GM23338 (cell line): ENCODE measurements at regions not wholly inside any gene's neighbourhood (a gene's known extent, or its start where the extent isn't known, plus 50 kb on each side); places are given as distances from the start of the nearest gene placed in this dataset.

Experiments
- ATAC-seq: fragments of 200-7000 bp; cut with Tn5 transposase; 3 replicates; pipeline ENCODE4 v1.9.1; 2020
- DNase-seq: peaks from one replicate; pipeline ENCODE4 v3.0.0-alpha.2; 2015; ENCODE audit warnings: low spot score
- H2AFZ ChIP-seq: fragments of 200-600 bp; sonication (generic); 2 replicates; pipeline ENCODE4 v1.8.0; 2016; ENCODE audit warnings: antibody characterized with exemption, mild to moderate bottlenecking, moderate library complexity
- H3F3A ChIP-seq: fragments of 200-600 bp; sonication (generic); replicated peaks from 2 replicates; pipeline ENCODE4 v1.8.0; 2017; ENCODE audit warnings: antibody characterized with exemption, mixed run types, low read depth
- H3K27ac ChIP-seq: fragments of 200-600 bp; sonication (generic); 2 replicates; pipeline ENCODE4 v1.6.1; 2016; ENCODE audit warnings: low read depth
- H3K27me3 ChIP-seq: fragments of 200-600 bp; sonication (generic); 2 replicates; pipeline ENCODE4 v1.8.0; 2016; ENCODE audit warnings: mild to moderate bottlenecking, mixed run types, moderate library complexity; ENCODE audit not compliant: insufficient read depth
- H3K36me3 ChIP-seq: fragments of 200-600 bp; sonication (generic); 2 replicates; pipeline ENCODE4 v1.8.0; 2016; ENCODE audit warnings: mild to moderate bottlenecking; ENCODE audit not compliant: insufficient read depth
- H3K4me1 ChIP-seq: fragments of 200-600 bp; sonication (generic); 2 replicates; pipeline ENCODE4 v1.8.0; 2016; ENCODE audit warnings: mild to moderate bottlenecking, moderate library complexity; ENCODE audit not compliant: insufficient read depth
- H3K4me2 ChIP-seq: fragments of 200-600 bp; sonication (generic); 2 replicates; pipeline ENCODE4 v1.7.1; 2017; ENCODE audit warnings: mixed run types
- H3K4me3 ChIP-seq: fragments of 200-600 bp; sonication (generic); 2 replicates; pipeline ENCODE4 v1.6.1; 2016; ENCODE audit warnings: mixed run types
- H3K79me2 ChIP-seq: fragments of 200-600 bp; sonication (generic); replicated peaks from 2 replicates; pipeline ENCODE4 v1.8.0; 2017; ENCODE audit warnings: mild to moderate bottlenecking; ENCODE audit not compliant: insufficient read depth
- H3K9me2 ChIP-seq: fragments of 200-600 bp; sonication (generic); 2 replicates; pipeline ENCODE4 v1.8.0; 2017; ENCODE audit not compliant: insufficient read depth
- H4K20me1 ChIP-seq: fragments of 200-600 bp; sonication (generic); replicated peaks from 2 replicates; pipeline ENCODE4 v1.8.0; 2017; ENCODE audit warnings: mild to moderate bottlenecking; ENCODE audit not compliant: insufficient read depth
- H3K27ac Mint-ChIP-seq: 2 replicates; pipeline ENCODE4 v1.8.0; 2020; ENCODE audit warnings: inconsistent platforms, mild to moderate bottlenecking, moderate library complexity, mixed read lengths
- H3K27me3 Mint-ChIP-seq: 3 replicates; pipeline ENCODE4 v1.8.0; 2022; ENCODE audit warnings: low read depth, mild to moderate bottlenecking, moderate library complexity, mixed read lengths, inconsistent platforms; ENCODE audit not compliant: insufficient read depth, poor library complexity
- H3K36me3 Mint-ChIP-seq: 3 replicates; pipeline ENCODE4 v1.8.0; 2021; ENCODE audit warnings: low read depth, mild to moderate bottlenecking, inconsistent platforms, moderate library complexity, mixed read lengths
- H3K4me1 Mint-ChIP-seq: 3 replicates; pipeline ENCODE4 v1.8.0; 2020; ENCODE audit warnings: mild to moderate bottlenecking, inconsistent platforms, mixed read lengths
- H3K4me3 Mint-ChIP-seq: 3 replicates; pipeline ENCODE4 v1.8.0; 2021; ENCODE audit warnings: moderate library complexity, mild to moderate bottlenecking, inconsistent platforms, mixed read lengths
- H3K9me3 Mint-ChIP-seq: 3 replicates; pipeline ENCODE4 v1.8.0; 2020; ENCODE audit warnings: moderate library complexity, mild to moderate bottlenecking, inconsistent platforms, mixed read lengths
- CREB1 ChIP-seq: fragments of 250-450 bp; sonication (Bioruptor Pico); IDR thresholded peaks from 2 replicates; pipeline ENCODE4 v1.5.0; 2020; ENCODE audit warnings: low read depth, mild to moderate bottlenecking, moderate library complexity
- EZH2 ChIP-seq: fragments of 200-600 bp; sonication (generic); IDR thresholded peaks from one replicate; pipeline ENCODE4 v1.8.0; 2017; ENCODE audit warnings: antibody characterized with exemption, mild to moderate bottlenecking, low read depth; ENCODE audit not compliant: unreplicated experiment
- EZH2phosphoT487 ChIP-seq: fragments of 200-600 bp; sonication (generic); IDR thresholded peaks from one replicate; pipeline ENCODE4 v1.8.1; 2018; ENCODE audit warnings: antibody characterized with exemption; ENCODE audit not compliant: unreplicated experiment
- JUNB ChIP-seq: IDR thresholded peaks from one replicate; pipeline ENCODE4 v1.6.1; 2016; ENCODE audit warnings: antibody characterized with exemption; ENCODE audit not compliant: unreplicated experiment
- NANOG ChIP-seq: IDR thresholded peaks from 2 replicates; pipeline ENCODE4 v1.6.1; 2016; ENCODE audit warnings: antibody characterized with exemption, borderline replicate concordance
- POLR2AphosphoS5 ChIP-seq: IDR thresholded peaks from 2 replicates; pipeline ENCODE4 v1.6.1; 2016; ENCODE audit warnings: antibody characterized with exemption, low read depth
- STAT1 ChIP-seq: IDR thresholded peaks from one replicate; pipeline ENCODE4 v1.6.1; 2016; ENCODE audit warnings: antibody characterized with exemption; ENCODE audit not compliant: unreplicated experiment
- ZNF114 ChIP-seq: fragments of 250-450 bp; sonication (Bioruptor Pico); IDR thresholded peaks from 2 replicates; pipeline ENCODE4 v1.5.0; 2020; ENCODE audit warnings: mild to moderate bottlenecking, moderate library complexity
- ZNF331 ChIP-seq: fragments of 250-450 bp; sonication (Bioruptor Pico); IDR thresholded peaks from 2 replicates; pipeline ENCODE4 v1.5.0; 2020; ENCODE audit warnings: low read depth, mild to moderate bottlenecking, moderate library complexity
- TF ChIP-seq, protein P1 (sequence below): fragments of 250-450 bp; sonication (Bioruptor Pico); IDR thresholded peaks from 2 replicates; pipeline ENCODE4 v1.5.0; 2020; ENCODE audit warnings: mild to moderate bottlenecking, moderate library complexity
- TF ChIP-seq, protein P2 (sequence below), 2 experiments: fragments of 200-600 bp in 1 of 2; sonication (generic) in 1 of 2; conservative IDR thresholded peaks; 2 replicates each; pipeline versions ENCODE4 v1.5.1 to v1.6.1; 2016 to 2017; ENCODE audit warnings: antibody characterized with exemption in 2 of 2, low read depth in 2 of 2, mild to moderate bottlenecking in 2 of 2, moderate library complexity in 1 of 2
- TF ChIP-seq, protein P3 (sequence below): IDR thresholded peaks from 2 replicates; pipeline ENCODE4 v1.6.1; 2016; ENCODE audit warnings: antibody characterized with exemption
- TF ChIP-seq, protein P4 (sequence below): IDR thresholded peaks from one replicate; pipeline ENCODE4 v1.6.1; 2018; ENCODE audit warnings: antibody characterized with exemption; ENCODE audit not compliant: unreplicated experiment

DNA sequence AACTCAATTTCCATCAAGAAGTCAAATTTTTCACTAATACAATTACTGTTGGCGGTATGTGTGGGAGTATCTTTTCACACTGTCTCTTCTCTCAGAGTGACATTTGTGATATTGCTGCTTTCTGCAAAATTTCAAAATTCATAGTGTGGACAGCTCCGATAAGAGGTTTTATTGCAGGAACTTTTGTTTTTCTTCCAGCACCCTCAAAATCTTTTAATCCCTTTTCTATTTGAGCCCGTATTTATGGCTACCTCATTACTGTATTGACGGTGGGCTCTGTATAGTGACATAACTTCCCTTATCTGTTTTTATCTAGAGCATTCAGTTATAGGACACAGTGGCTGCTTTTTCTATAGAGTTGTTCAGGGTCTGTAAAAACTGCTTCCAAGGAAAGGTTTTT is 794.4 kb upstream of the TMPRSS15 start:
- ATAC-seq (no peak), DNase-seq (no peak)
- Mint-ChIP-seq H3K9me3 (no peaks in the 10 kb centered on the region), H3K27me3 (peaks cover 2% of the 10 kb centered on the region), H3K27ac (no peak overlapping the region), H3K4me1 (no peaks in the 10 kb centered on the region; the same call in 2 of the 3 replicates), H3K36me3 (no peaks in the 10 kb centered on the region), H3K4me3 (no peak overlapping the region)
- no peak overlapping the region for H3K4me3 ChIP-seq
- H3K4me1 ChIP-seq = no peaks in the 10 kb centered on the region
- no peaks in the 10 kb centered on the region for H3K27me3 ChIP-seq
- H3K27ac ChIP-seq = no peak overlapping the region
- no peak for TF ChIP-seq CREB1 (CRISPR knock-in tag)
- TF ChIP-seq, protein P1, sequence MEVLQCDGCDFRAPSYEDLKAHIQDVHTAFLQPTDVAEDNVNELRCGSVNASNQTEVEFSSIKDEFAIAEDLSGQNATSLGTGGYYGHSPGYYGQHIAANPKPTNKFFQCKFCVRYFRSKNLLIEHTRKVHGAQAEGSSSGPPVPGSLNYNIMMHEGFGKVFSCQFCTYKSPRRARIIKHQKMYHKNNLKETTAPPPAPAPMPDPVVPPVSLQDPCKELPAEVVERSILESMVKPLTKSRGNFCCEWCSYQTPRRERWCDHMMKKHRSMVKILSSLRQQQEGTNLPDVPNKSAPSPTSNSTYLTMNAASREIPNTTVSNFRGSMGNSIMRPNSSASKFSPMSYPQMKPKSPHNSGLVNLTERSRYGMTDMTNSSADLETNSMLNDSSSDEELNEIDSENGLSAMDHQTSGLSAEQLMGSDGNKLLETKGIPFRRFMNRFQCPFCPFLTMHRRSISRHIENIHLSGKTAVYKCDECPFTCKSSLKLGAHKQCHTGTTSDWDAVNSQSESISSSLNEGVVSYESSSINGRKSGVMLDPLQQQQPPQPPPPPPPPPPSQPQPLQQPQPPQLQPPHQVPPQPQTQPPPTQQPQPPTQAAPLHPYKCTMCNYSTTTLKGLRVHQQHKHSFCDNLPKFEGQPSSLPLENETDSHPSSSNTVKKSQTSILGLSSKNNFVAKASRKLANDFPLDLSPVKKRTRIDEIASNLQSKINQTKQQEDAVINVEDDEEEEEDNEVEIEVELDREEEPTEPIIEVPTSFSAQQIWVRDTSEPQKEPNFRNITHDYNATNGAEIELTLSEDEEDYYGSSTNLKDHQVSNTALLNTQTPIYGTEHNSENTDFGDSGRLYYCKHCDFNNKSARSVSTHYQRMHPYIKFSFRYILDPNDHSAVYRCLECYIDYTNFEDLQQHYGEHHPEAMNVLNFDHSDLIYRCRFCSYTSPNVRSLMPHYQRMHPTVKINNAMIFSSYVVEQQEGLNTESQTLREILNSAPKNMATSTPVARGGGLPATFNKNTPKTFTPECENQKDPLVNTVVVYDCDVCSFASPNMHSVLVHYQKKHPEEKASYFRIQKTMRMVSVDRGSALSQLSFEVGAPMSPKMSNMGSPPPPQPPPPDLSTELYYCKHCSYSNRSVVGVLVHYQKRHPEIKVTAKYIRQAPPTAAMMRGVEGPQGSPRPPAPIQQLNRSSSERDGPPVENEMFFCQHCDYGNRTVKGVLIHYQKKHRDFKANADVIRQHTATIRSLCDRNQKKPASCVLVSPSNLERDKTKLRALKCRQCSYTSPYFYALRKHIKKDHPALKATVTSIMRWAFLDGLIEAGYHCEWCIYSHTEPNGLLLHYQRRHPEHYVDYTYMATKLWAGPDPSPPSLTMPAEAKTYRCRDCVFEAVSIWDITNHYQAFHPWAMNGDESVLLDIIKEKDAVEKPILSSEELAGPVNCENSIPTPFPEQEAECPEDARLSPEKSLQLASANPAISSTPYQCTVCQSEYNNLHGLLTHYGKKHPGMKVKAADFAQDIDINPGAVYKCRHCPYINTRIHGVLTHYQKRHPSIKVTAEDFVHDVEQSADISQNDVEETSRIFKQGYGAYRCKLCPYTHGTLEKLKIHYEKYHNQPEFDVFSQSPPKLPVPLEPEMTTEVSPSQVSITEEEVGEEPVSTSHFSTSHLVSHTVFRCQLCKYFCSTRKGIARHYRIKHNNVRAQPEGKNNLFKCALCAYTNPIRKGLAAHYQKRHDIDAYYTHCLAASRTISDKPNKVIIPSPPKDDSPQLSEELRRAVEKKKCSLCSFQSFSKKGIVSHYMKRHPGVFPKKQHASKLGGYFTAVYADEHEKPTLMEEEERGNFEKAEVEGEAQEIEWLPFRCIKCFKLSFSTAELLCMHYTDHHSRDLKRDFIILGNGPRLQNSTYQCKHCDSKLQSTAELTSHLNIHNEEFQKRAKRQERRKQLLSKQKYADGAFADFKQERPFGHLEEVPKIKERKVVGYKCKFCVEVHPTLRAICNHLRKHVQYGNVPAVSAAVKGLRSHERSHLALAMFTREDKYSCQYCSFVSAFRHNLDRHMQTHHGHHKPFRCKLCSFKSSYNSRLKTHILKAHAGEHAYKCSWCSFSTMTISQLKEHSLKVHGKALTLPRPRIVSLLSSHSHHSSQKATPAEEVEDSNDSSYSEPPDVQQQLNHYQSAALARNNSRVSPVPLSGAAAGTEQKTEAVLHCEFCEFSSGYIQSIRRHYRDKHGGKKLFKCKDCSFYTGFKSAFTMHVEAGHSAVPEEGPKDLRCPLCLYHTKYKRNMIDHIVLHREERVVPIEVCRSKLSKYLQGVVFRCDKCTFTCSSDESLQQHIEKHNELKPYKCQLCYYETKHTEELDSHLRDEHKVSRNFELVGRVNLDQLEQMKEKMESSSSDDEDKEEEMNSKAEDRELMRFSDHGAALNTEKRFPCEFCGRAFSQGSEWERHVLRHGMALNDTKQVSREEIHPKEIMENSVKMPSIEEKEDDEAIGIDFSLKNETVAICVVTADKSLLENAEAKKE (CRISPR knock-in tag) = no peak
- no peak for TF ChIP-seq JUNB
- TF ChIP-seq, protein P2, sequence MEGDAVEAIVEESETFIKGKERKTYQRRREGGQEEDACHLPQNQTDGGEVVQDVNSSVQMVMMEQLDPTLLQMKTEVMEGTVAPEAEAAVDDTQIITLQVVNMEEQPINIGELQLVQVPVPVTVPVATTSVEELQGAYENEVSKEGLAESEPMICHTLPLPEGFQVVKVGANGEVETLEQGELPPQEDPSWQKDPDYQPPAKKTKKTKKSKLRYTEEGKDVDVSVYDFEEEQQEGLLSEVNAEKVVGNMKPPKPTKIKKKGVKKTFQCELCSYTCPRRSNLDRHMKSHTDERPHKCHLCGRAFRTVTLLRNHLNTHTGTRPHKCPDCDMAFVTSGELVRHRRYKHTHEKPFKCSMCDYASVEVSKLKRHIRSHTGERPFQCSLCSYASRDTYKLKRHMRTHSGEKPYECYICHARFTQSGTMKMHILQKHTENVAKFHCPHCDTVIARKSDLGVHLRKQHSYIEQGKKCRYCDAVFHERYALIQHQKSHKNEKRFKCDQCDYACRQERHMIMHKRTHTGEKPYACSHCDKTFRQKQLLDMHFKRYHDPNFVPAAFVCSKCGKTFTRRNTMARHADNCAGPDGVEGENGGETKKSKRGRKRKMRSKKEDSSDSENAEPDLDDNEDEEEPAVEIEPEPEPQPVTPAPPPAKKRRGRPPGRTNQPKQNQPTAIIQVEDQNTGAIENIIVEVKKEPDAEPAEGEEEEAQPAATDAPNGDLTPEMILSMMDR (conservative IDR thresholded peaks at IDR 0.05; ENCODE audit: low read depth in 2 of 2) = no peak
- no peak for TF ChIP-seq NANOG
- no peak for TF ChIP-seq ZNF331 (CRISPR knock-in tag)
- no peak for TF ChIP-seq EZH2
- TF ChIP-seq POLR2AphosphoS5 = no peak
- TF ChIP-seq, protein P3, sequence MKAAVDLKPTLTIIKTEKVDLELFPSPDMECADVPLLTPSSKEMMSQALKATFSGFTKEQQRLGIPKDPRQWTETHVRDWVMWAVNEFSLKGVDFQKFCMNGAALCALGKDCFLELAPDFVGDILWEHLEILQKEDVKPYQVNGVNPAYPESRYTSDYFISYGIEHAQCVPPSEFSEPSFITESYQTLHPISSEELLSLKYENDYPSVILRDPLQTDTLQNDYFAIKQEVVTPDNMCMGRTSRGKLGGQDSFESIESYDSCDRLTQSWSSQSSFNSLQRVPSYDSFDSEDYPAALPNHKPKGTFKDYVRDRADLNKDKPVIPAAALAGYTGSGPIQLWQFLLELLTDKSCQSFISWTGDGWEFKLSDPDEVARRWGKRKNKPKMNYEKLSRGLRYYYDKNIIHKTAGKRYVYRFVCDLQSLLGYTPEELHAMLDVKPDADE = no peak
- TF ChIP-seq, protein P4, sequence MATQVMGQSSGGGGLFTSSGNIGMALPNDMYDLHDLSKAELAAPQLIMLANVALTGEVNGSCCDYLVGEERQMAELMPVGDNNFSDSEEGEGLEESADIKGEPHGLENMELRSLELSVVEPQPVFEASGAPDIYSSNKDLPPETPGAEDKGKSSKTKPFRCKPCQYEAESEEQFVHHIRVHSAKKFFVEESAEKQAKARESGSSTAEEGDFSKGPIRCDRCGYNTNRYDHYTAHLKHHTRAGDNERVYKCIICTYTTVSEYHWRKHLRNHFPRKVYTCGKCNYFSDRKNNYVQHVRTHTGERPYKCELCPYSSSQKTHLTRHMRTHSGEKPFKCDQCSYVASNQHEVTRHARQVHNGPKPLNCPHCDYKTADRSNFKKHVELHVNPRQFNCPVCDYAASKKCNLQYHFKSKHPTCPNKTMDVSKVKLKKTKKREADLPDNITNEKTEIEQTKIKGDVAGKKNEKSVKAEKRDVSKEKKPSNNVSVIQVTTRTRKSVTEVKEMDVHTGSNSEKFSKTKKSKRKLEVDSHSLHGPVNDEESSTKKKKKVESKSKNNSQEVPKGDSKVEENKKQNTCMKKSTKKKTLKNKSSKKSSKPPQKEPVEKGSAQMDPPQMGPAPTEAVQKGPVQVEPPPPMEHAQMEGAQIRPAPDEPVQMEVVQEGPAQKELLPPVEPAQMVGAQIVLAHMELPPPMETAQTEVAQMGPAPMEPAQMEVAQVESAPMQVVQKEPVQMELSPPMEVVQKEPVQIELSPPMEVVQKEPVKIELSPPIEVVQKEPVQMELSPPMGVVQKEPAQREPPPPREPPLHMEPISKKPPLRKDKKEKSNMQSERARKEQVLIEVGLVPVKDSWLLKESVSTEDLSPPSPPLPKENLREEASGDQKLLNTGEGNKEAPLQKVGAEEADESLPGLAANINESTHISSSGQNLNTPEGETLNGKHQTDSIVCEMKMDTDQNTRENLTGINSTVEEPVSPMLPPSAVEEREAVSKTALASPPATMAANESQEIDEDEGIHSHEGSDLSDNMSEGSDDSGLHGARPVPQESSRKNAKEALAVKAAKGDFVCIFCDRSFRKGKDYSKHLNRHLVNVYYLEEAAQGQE = no peak
- TF ChIP-seq STAT1 = no peak
- TF ChIP-seq ZNF114 = no peak
- no peak for TF ChIP-seq EZH2phosphoT487
- H2AFZ ChIP-seq = no peak overlapping the region
- H3K36me3 ChIP-seq = no peaks in the 10 kb centered on the region
- H3F3A ChIP-seq = no peaks in the 10 kb centered on the region
- H4K20me1 ChIP-seq = no peaks in the 10 kb centered on the region
- no peak overlapping the region for H3K4me2 ChIP-seq
- H3K79me2 ChIP-seq = no peaks in the 10 kb centered on the region
- no peaks in the 10 kb centered on the region for H3K9me2 ChIP-seq
